GM21528 (cell line): ENCODE measurements at regions not wholly inside any gene's neighbourhood (a gene's known extent, or its start where the extent isn't known, plus 50 kb on each side); places are given as distances from the start of the nearest gene placed in this dataset.

Source experiments
- ATAC-seq: cut with Tn5 transposase; IDR thresholded peaks from one replicate; pipeline ENCODE4 v1.9.1; 2021; ENCODE audit warnings: mild to moderate bottlenecking, moderate library complexity; ENCODE audit not compliant: unreplicated experiment, low FRiP score

GRCh38 chr5:166942948-166943347, 1348.5 kb upstream of the WWC1 start:
- ATAC-seq: no peak

GRCh38 chr5:166947045-166947444, 1344.4 kb upstream of the WWC1 start:
- no peak for ATAC-seq

- ATAC-seq: no peak
Observed at GRCh38 chr5:166948679-166949078, 1342.8 kb upstream of the WWC1 start.

- ATAC-seq: no peak
Observed at GRCh38 chr5:166952048-166952447, 1339.4 kb upstream of the WWC1 start.

- ATAC-seq: no peak
Observed at GRCh38 chr5:166957782-166958181, 1333.7 kb upstream of the WWC1 start.

- ATAC-seq: no peak
Observed at GRCh38 chr5:166959766-166960165, 1331.7 kb upstream of the WWC1 start.

DNA sequence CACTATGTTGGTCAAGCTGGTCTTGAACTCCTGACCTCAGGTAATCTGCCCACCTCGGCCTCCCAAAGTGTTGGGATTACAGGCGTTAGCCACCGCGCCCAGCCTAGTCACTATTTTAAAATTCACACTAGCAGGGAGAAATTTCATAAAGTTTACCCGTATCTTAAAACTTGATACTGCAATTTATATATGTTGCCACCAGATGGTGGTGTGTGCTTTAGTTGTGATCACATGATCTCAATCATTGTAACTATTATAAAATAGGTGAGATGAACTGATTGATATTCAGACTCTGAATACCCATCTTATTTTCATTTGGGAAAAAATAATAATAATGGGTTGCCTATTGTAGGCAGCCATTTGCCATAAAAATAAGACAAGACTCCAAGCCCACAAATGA, 1330.4 kb upstream of the WWC1 start:
- ATAC-seq: no peak

DNA sequence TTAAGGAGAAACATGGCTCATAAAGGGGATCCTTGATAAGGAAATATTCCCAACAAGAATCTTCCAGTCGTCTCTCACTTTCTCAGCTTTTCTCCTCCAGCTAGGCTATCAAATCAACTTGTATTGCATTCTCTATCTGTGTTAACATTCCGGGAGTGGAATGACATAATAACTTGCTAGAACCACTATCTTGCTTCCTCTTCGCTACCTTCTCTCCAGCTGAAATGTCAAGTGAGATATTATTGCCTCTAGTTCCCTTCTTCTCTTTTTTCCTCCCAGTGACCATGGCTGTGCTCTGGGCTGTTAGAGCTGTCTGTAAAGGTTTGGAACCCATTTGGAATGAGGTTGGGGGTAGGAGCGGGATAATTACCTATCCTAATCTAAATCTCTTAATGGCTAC, 1329.5 kb upstream of the WWC1 start:
- no peak for ATAC-seq

DNA sequence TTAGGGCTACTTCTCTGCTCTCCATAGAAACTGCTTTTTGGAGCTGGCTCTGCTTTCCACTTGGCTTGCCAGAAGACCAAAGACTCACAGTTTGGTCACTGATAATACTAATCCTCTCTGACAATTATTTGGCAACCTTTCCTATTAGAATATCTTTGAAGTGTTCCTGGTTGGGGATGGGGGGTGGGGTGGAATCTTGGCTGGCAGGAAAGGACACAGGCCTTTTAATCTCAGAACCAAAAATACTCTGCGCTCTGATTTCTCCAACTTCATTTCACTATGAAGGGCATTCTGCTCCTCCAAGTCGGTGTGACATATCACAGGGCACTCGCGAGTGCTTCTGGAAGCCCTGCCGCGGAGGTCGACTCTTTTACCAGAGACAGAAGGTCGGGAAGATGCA, 1329.0 kb upstream of the WWC1 start:
- ATAC-seq: no peak

GRCh38 chr5:166963596-166963995, 1327.8 kb upstream of the WWC1 start:
- no peak for ATAC-seq

GRCh38 chr5:166977911-166978422, 1313.5 kb upstream of the WWC1 start:
- ATAC-seq: no peak

GRCh38 chr5:166979307-166979895, 1312.0 kb upstream of the WWC1 start:
- ATAC-seq: no peak

DNA sequence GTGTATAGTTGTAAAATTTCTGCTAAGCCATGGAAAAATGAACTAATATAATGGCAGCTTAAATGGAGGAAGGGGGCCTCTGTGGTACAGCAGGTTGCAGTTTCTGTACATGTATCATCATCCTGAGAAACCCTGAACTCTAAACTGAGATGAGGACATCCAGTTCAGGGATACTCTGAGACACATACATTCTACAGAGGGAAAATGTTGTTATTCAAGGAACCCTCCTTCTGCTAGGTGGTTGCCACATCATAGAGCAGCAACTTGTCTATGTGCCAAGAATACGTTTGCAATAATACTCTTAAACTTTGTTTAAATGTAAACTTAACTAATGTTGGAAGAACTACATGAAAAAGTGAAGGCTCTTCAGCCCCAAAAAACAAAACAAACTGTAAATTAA, 1310.8 kb upstream of the WWC1 start:
- ATAC-seq: no peak

GRCh38 chr5:166982226-166982625, 1309.2 kb upstream of the WWC1 start:
- ATAC-seq: no peak

DNA sequence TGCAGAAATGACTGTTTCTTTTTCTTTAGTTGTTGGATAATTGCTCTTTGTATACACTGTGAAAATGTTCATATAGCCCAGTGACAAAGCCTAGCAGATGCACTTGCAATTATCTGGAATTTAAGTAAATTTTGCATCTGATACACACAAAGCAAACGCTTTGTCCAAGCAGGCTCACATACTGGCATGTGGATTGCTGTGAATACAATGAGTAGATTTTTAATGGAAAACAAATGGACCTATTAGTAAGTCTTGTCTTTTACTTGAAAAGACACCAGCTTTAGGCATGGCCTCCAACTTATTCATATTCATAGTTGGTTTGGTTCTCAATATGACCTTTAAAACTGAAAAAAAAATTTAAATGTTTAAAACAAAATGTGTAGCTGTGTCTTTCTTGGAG, 1299.8 kb upstream of the WWC1 start:
- ATAC-seq: no peak

DNA sequence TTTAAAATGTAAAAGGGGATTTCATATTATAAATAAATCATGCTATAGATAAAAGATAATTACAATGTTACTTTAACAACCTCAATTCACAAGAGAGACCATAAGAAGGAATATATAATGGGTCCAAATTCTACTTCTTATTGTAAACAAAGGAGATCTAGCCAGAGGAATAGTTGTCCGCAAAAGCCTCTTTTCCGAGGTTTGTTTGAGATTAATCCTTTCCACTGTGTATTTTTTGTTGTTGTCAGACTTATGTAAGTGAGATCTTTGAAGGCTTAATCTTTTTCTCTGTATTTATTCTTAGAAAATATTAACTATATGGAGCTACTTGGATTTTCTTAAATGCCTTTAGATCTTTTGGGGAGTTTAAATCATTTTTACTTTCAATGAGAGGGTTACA, 1299.3 kb upstream of the WWC1 start:
- ATAC-seq: no peak

DNA sequence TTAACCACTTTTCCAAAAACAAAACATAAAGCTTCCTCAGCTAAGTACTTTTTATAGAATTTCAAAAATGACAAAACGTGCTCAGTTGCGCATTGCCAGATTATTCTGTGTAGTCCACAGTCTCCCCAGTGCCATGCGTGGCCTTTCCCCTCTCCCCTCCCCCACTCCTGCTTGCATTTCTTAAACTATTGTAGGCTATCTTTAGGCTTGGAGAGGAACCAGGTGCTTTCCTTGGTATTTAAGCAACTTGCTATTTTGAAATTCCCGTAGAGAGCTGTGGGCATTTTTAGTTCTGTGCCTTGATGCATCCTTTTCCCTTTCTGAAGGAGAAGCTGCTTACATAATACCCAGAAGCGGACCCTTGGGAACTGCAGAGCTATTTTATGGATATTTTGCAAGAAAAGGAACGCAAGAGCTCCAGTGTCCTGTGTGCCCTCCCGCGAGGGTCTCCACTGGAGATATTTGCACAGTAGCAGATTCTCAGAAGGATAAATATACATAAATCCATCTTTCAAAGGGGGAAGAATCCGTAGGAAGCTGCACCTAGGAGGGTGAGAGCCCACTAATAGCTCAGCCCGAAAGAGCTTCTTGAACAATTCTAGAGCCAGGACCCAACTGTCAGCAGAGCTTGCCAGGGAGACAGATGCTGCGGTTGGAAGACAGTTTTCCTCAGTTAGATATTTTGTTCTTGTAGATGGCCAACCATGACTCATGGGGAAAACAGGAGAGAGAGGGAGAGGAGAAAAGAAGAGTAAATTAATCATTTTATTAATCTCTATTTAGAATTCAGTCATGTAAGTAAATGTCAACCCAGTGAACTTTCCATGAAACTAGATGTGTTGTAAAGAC, 1298.3 kb upstream of the WWC1 start:
- ATAC-seq: no peak

DNA sequence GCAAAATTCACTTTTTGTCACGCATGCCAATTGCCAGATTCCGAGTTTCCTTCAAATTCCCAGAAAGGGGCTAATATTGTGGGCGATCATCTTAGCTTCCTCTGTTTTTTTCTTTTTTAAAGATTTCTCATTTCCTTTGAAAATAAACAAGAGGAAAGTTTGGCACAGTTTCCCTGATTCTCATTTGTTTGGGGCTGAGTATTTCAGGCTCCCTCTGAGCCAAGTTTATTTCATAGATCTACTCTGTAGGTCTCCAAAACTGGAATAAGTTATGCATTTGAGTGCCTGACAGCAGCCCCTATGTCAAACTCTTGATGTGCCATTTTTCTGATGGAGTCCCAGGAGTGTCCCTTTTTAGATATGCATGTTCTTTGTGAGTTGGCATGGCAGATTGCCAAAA, 1297.2 kb upstream of the WWC1 start:
- no peak for ATAC-seq

GRCh38 chr5:167001246-167001645, 1290.2 kb upstream of the WWC1 start:
- ATAC-seq: no peak

- no peak for ATAC-seq
Observed at GRCh38 chr5:167008705-167009104, 1282.7 kb upstream of the WWC1 start.

- ATAC-seq: no peak
Observed at GRCh38 chr5:167011196-167011595, 1280.2 kb upstream of the WWC1 start.
